Amniotic stem cell (primary cell): ENCODE measurements at regions not wholly inside any gene's neighbourhood (a gene's known extent, or its start where the extent isn't known, plus 50 kb on each side); places are given as distances from the start of the nearest gene placed in this dataset.
"Not testable (repeated sequence)": the region's sequence is repeated elsewhere in the genome, so short reads cannot be mapped to it uniquely, and the experiment has no call there.

ENCODE experiments used
- DNase-seq: peaks from one replicate; lab custom pipeline; 2025; lab: John Stamatoyannopoulos, UW

- DNase-seq, result not testable (repeated sequence)
These were observed 56.2 kb upstream of the TFPI start for GRCh38 chr2:187610450-187610849.

GRCh38 chr2:187612857-187613256 is 58.6 kb upstream of the TFPI start:
- DNase-seq, result no peak

GRCh38 chr2:187614756-187615155 is 60.5 kb upstream of the TFPI start:
- no peak for DNase-seq

- DNase-seq, result no peak
These were observed 61.1 kb upstream of the TFPI start for GRCh38 chr2:187615364-187615763.

- DNase-seq, result no peak
These were observed 61.7 kb upstream of the TFPI start for GRCh38 chr2:187615902-187616301.

- DNase-seq, result no peak
These were observed 62.9 kb upstream of the TFPI start for GRCh38 chr2:187617120-187617519.

- DNase-seq, result no peak
These were observed 63.7 kb upstream of the TFPI start for GRCh38 chr2:187617905-187618304.

GRCh38 chr2:187618813-187619212 is 64.6 kb upstream of the TFPI start:
- no peak for DNase-seq

- no peak for DNase-seq
These were observed 72.9 kb upstream of the TFPI start for GRCh38 chr2:187627153-187627552.

- not testable (repeated sequence) for DNase-seq
These were observed 82.6 kb upstream of the TFPI start for GRCh38 chr2:187636731-187637391.

GRCh38 chr2:187637392-187637740 is 83.1 kb upstream of the TFPI start:
- DNase-seq, result not testable (repeated sequence)

- DNase-seq, result not testable (repeated sequence)
These were observed 83.5 kb upstream of the TFPI start for GRCh38 chr2:187637771-187638170.

- DNase-seq, result no peak
These were observed 84.6 kb upstream of the TFPI start for GRCh38 chr2:187638840-187639239.

- no peak for DNase-seq
These were observed 86.8 kb upstream of the TFPI start for GRCh38 chr2:187640926-187641510.

- no peak for DNase-seq
These were observed 88.3 kb upstream of the TFPI start for GRCh38 chr2:187642498-187642897.

GRCh38 chr2:187644486-187644885 is 90.3 kb upstream of the TFPI start:
- no peak for DNase-seq

- no peak for DNase-seq
These were observed 90.7 kb upstream of the TFPI start for GRCh38 chr2:187644981-187645380.

GRCh38 chr2:187646556-187646955 is 92.3 kb upstream of the TFPI start:
- no peak for DNase-seq

GRCh38 chr2:187654535-187654934 is 100.3 kb upstream of the TFPI start:
- DNase-seq, result no peak

GRCh38 chr2:187655001-187655400 is 100.8 kb upstream of the TFPI start:
- no peak for DNase-seq

- DNase-seq, result no peak
These were observed 101.9 kb upstream of the TFPI start for GRCh38 chr2:187656123-187656522.

GRCh38 chr2:187658952-187659525 is 104.8 kb upstream of the TFPI start:
- DNase-seq, result peak; percentile 17

- not testable (repeated sequence) for DNase-seq
These were observed 121.8 kb upstream of the TFPI start for GRCh38 chr2:187676050-187676449.

GRCh38 chr2:187679454-187679853 is 125.2 kb upstream of the TFPI start:
- no peak for DNase-seq
